ENCODE measurements at regions not wholly inside any gene's neighbourhood (a gene's known extent, or its start where the extent isn't known, plus 50 kb on each side); places are given as distances from the start of the nearest gene placed in this dataset.
A peak's percentile ranks its signal among the peaks of the same experiment; 100 is the strongest.

DNA sequence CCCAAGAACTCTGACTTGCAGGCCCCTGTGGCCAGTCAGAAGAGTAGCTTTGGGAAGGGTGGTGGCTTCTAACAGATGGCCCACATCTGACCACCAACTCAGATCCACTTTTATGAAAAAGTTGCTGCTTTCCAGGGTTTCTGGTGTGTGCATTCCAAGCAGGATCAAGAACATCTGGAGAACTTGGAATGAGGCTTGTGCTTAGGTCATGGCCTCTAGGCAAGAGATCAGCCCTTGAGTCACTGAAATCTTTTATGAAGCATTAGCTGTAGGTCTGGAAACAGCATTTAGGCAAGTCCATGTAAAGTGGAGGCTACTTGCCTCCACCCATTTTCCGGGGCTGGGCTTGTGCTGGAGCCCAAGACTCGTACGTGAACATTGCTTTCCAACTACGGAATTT is 433.3 kb downstream of the SH3GL2 start:
- Histone ChIP-seq H3K4me1 (ENCODE audit: insufficient read depth, low read length) (no peaks in the 10 kb centered on the region), H3K27ac (ENCODE audit: low read length) (no peak overlapping the region), H3K36me3 (ENCODE audit: insufficient read depth, low read depth, low read length) (no peaks in the 10 kb centered on the region), H3K27me3 (ENCODE audit: insufficient read depth, low read length) (no peaks in the 10 kb centered on the region), H3K4me3 (ENCODE audit: low read length) (no peak overlapping the region), H3K9ac (ENCODE audit: low read depth, low read length) (no peak overlapping the region), H3K9me3 (ENCODE audit: insufficient read depth, low read depth, low read length) (no peaks in the 10 kb centered on the region)

DNA sequence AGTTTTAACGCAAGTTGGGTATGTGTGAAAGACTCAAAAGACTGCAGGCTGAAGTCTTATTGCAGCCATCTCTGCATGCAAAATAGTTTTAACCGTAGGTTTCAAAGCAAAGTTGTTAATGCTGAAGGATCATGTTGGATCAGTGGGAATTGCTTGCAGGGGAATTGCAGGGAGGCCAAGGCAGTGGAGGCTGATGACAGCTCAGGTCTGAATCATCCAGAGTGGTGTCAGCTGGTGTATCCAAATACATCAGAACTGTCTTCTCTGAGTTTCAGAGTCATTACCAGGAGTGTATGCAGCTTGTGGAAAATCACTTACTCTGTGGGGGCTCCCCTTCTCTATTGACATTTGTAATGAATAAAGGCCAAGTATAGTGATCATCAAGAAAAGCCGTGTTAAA is 435.7 kb downstream of the SH3GL2 start:
- Histone ChIP-seq H3K36me3 (ENCODE audit: insufficient read depth, low read depth, low read length) (no peaks in the 10 kb centered on the region), H3K27ac (ENCODE audit: low read length) (no peak overlapping the region), H3K9ac (ENCODE audit: low read depth, low read length) (no peak overlapping the region), H3K4me3 (ENCODE audit: low read length) (no peak overlapping the region), H3K4me1 (ENCODE audit: insufficient read depth, low read length) (no peaks in the 10 kb centered on the region), H3K9me3 (ENCODE audit: insufficient read depth, low read depth, low read length) (peaks cover 4% of the 10 kb centered on the region), H3K27me3 (ENCODE audit: insufficient read depth, low read length) (no peaks in the 10 kb centered on the region)

DNA sequence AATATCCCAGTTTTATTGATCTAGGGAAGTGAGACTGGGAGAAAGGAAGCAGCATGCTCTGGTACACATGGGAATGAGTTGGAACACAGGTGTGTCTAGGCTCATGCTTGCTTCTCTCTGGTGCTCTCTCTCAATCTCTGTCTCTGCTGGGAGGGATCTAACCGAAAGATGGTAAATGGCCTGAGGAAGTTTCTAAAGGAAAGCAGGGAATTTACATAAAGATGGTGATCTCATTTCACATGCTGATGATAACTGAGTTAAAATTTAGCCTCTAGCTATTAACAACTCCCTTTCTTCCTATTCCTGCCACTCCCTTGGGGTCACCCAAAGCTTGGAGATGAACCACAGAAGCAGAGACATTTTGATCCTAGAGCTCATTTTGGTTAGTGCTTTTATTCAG is 436.2 kb downstream of the SH3GL2 start:
- Histone ChIP-seq H3K9ac (ENCODE audit: low read depth, low read length) (no peak overlapping the region), H3K36me3 (ENCODE audit: insufficient read depth, low read depth, low read length) (no peaks in the 10 kb centered on the region), H3K9me3 (ENCODE audit: insufficient read depth, low read depth, low read length) (peaks cover 4% of the 10 kb centered on the region), H3K27me3 (ENCODE audit: insufficient read depth, low read length) (no peaks in the 10 kb centered on the region), H3K4me3 (ENCODE audit: low read length) (no peak overlapping the region), H3K27ac (ENCODE audit: low read length) (no peak overlapping the region), H3K4me1 (ENCODE audit: insufficient read depth, low read length) (no peaks in the 10 kb centered on the region)

DNA sequence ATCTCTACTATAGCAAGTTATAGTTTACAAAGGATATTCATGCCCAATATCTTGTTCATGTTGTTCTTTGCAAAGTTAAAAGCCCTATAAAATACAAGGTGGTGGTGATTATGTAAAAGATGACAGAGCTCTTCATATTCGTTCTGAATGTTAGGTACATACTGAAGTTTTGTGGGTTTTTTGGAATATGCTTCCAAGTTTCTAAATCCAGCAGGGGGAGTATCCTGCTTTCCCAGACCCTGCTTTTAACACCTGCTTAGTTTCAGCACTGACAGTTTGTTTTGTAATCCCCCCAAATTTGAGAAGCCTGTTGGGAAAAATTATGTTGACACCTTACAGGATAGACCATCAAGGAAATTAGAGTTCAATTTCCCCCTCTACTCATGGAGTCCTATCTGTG is 438.3 kb downstream of the SH3GL2 start:
- H3K27me3 ChIP-seq (ENCODE audit: insufficient read depth, low read length) = no peaks in the 10 kb centered on the region
- peaks cover 4% of the 10 kb centered on the region for H3K9me3 ChIP-seq (ENCODE audit: insufficient read depth, low read depth, low read length)
- H3K9ac ChIP-seq (ENCODE audit: low read depth, low read length) = no peak overlapping the region
- no peak overlapping the region for H3K27ac ChIP-seq (ENCODE audit: low read length)
- H3K4me3 ChIP-seq (ENCODE audit: low read length) = no peak overlapping the region
- H3K36me3 ChIP-seq (ENCODE audit: insufficient read depth, low read depth, low read length) = no peaks in the 10 kb centered on the region
- no peaks in the 10 kb centered on the region for H3K4me1 ChIP-seq (ENCODE audit: insufficient read depth, low read length)

DNA sequence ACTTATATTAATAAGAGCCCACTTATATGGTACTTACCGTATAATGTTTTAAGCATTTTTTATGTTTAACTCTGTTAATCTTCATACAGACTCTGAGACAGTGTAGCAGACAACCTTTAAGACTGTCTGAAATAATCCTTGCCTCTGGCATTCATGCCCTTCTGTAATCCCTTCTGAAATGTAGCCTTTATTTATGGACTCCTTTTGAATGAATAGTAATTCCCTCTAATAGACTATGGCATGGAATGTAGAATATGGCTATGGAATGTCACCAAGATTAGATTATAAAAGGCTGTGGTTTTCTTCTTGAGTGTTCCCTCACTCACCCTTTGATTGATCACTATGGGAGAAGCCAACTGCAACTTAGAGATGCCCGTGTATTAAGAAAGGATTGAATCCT is 439.4 kb downstream of the SH3GL2 start:
- no peak overlapping the region for H3K4me3 ChIP-seq (ENCODE audit: low read length)
- H3K9me3 ChIP-seq (ENCODE audit: insufficient read depth, low read depth, low read length) = peaks cover 4% of the 10 kb centered on the region
- no peak overlapping the region for H3K27ac ChIP-seq (ENCODE audit: low read length)
- no peaks in the 10 kb centered on the region for H3K4me1 ChIP-seq (ENCODE audit: insufficient read depth, low read length)
- H3K36me3 ChIP-seq (ENCODE audit: insufficient read depth, low read depth, low read length) = no peaks in the 10 kb centered on the region
- no peaks in the 10 kb centered on the region for H3K27me3 ChIP-seq (ENCODE audit: insufficient read depth, low read length)
- H3K9ac ChIP-seq (ENCODE audit: low read depth, low read length) = no peak overlapping the region

DNA sequence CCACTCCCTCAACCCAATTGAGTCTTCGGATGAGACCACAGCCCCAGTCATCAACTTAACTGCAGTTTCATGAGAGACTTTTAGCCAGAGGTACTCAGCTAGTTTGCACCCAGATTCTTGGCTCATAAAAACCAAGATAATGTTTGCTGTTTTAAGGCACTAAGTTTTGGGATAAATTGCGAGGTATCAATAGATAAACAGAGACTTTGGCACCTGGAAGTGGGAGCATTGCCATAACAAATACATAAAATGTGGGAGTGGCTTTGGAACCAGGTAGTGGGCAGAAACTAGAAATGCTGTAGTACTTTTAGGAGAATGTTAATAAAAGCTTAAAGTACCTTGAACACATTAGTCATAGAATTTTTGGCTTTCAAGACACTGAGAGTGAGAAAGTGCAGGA is 439.8 kb downstream of the SH3GL2 start:
- Histone ChIP-seq H3K9ac (ENCODE audit: low read depth, low read length) (no peak overlapping the region), H3K4me3 (ENCODE audit: low read length) (no peak overlapping the region), H3K27me3 (ENCODE audit: insufficient read depth, low read length) (no peaks in the 10 kb centered on the region), H3K9me3 (ENCODE audit: insufficient read depth, low read depth, low read length) (peaks cover 4% of the 10 kb centered on the region), H3K4me1 (ENCODE audit: insufficient read depth, low read length) (0 out of 2 replicates have a peak, but pooled peaks cover 3% of the 10 kb centered on the region), H3K27ac (ENCODE audit: low read length) (no peak overlapping the region), H3K36me3 (ENCODE audit: insufficient read depth, low read depth, low read length) (no peaks in the 10 kb centered on the region)

DNA sequence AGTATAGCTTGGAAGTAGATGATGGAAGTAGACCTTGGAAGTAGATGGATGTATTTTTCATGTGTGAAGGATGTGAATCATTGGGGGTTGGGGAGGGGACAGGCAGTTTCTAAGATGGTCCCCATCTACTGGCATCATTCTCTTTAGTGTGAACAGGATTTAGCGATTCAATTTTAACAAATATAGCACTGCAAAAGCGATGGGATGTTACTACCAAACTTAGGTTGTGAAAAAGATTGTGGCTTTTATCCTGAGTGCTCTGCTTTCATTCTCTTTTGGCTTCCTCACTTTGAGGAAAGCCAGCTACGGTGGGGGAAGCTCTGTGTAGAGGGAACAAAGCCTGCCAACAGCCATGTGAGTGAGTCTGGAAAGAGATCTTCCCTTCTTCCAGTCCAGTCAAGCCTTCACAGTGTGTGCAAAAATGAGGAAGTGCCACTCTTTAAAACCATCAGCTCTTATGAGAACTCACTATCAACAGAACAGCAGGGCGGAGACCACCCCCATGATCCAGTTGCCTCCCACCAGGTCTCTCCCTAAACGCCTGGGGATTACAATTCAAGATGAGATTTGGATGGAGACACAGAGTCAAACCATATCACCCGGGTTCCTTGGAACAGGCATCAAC is 441.4 kb downstream of the SH3GL2 start:
- H3K9ac ChIP-seq (ENCODE audit: low read depth, low read length) = no peak overlapping the region
- no peaks in the 10 kb centered on the region for H3K27me3 ChIP-seq (ENCODE audit: insufficient read depth, low read length)
- 0 out of 2 replicates have a peak, but pooled peaks cover 3% of the 10 kb centered on the region for H3K4me1 ChIP-seq (ENCODE audit: insufficient read depth, low read length)
- no peaks in the 10 kb centered on the region for H3K36me3 ChIP-seq (ENCODE audit: insufficient read depth, low read depth, low read length)
- no peak overlapping the region for H3K27ac ChIP-seq (ENCODE audit: low read length)
- peaks cover 4% of the 10 kb centered on the region for H3K9me3 ChIP-seq (ENCODE audit: insufficient read depth, low read depth, low read length)
- no peak overlapping the region for H3K4me3 ChIP-seq (ENCODE audit: low read length)

DNA sequence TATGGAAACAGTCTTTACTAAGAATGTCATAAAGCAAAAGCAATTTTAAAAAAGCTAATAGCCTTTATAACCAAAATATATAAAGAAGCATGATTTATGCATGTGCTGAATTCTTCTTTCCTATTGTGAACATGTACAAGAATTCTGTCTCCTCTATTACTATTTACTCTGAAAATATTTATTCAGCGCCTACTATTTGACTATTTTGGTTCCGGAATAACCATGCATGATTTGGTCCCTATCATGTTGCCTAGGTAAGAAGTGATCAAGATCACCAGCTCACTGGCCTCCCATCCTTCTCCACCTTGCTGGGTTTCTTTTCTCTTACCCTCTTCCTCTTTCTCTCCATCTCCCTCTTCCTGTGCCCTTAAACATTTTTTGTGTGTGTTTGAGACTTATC is 443.8 kb downstream of the SH3GL2 start:
- Histone ChIP-seq H3K27ac (ENCODE audit: low read length) (no peak overlapping the region), H3K4me3 (ENCODE audit: low read length) (no peak overlapping the region), H3K9ac (ENCODE audit: low read depth, low read length) (no peak overlapping the region), H3K9me3 (ENCODE audit: insufficient read depth, low read depth, low read length) (peaks cover 4% of the 10 kb centered on the region), H3K4me1 (ENCODE audit: insufficient read depth, low read length) (0 out of 2 replicates have a peak, but pooled peaks cover 3% of the 10 kb centered on the region), H3K36me3 (ENCODE audit: insufficient read depth, low read depth, low read length) (no peaks in the 10 kb centered on the region), H3K27me3 (ENCODE audit: insufficient read depth, low read length) (no peaks in the 10 kb centered on the region)

DNA sequence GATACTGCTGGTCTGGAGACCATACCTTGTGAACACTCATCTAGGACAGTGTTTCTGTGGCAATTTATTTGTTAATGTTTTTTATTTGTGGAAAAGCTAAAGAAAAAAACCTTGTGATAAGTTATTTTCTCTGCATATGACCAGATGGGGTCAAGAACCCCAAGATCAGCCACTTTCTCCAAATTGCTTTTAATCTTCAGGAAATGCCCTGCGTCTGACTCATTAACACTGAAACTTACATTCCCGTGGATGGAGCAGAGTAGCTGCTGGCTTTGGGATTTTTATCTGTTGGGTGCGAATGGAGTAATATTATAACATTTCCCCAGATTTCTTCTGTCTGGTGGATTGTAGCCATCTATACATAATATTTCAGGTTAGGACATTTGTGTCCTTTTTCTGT is 444.5 kb downstream of the SH3GL2 start:
- Histone ChIP-seq H3K4me1 (ENCODE audit: insufficient read depth, low read length) (0 out of 2 replicates have a peak, but pooled peaks cover 3% of the 10 kb centered on the region), H3K9me3 (ENCODE audit: insufficient read depth, low read depth, low read length) (peaks cover 3% of the 10 kb centered on the region), H3K27me3 (ENCODE audit: insufficient read depth, low read length) (no peaks in the 10 kb centered on the region), H3K9ac (ENCODE audit: low read depth, low read length) (no peak overlapping the region), H3K36me3 (ENCODE audit: insufficient read depth, low read depth, low read length) (no peaks in the 10 kb centered on the region), H3K4me3 (ENCODE audit: low read length) (no peak overlapping the region), H3K27ac (ENCODE audit: low read length) (no peak overlapping the region)

DNA sequence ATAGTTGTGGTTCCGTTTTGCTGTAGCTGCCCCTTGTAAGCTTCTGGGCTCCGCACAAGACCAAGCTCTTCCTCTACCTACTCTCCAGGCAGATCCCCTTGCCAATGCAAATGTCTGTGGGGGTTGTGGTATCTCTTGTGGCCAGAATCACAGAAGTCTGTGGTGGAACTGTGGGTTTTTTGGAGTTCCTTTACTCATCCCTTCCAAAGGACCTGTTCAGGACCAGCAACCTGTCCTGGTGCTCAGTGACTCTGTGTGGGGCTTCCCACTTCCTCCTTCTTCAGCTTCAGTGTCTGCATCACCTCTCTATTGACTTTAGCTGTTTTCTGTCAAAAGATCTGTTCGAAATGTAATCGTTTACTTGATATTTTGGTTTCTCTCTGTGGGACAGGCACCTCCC is 441.3 kb upstream of the ADAMTSL1 start:
- Histone ChIP-seq H3K9ac (ENCODE audit: low read depth, low read length) (no peak overlapping the region), H3K27ac (ENCODE audit: low read length) (no peak overlapping the region), H3K9me3 (ENCODE audit: insufficient read depth, low read depth, low read length) (no peaks in the 10 kb centered on the region), H3K4me3 (ENCODE audit: low read length) (no peak overlapping the region), H3K4me1 (ENCODE audit: insufficient read depth, low read length) (peaks cover 9% of the 10 kb centered on the region; the same call in 1 of the 2 replicates), H3K27me3 (ENCODE audit: insufficient read depth, low read length) (no peaks in the 10 kb centered on the region), H3K36me3 (ENCODE audit: insufficient read depth, low read depth, low read length) (no peaks in the 10 kb centered on the region)

DNA sequence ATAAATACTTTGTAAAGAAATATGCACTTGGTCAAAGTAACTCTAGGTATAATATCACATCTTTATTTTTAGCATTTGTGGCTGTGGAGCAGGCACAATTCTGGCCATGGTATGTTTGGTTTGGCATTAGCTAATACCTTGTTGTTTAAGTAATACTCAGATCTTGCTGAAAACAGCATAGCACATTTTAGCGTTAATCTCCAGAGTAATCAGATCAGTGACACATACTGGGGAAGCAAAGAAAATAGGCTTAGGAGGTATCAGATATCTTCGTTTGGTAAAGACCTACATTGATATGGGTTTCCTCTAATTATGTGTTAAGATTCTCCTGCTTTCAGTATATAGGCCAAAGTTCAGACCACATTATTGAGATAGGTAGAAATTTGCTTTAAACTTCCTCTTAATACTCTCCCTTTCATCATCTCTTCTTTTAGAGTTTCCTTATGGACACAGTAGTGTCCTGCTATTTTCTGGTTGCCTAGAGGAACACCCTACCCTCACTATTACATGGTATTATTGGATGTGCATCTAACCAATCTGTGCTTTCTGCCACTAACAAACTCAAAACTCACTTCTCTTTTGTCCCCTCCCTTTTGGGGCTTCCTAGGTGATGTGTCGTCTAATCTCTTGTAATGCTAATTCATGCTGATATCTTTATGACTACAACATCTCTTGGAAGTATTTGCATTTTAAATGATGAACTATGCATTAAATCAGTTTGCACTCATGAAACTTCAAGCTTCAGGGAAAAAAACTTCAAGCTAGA is 437.3 kb upstream of the ADAMTSL1 start:
- Histone ChIP-seq H3K9ac (ENCODE audit: low read depth, low read length) (no peak overlapping the region), H3K36me3 (ENCODE audit: insufficient read depth, low read depth, low read length) (no peaks in the 10 kb centered on the region), H3K9me3 (ENCODE audit: insufficient read depth, low read depth, low read length) (no peaks in the 10 kb centered on the region), H3K27ac (ENCODE audit: low read length) (no peak overlapping the region), H3K27me3 (ENCODE audit: insufficient read depth, low read length) (no peaks in the 10 kb centered on the region), H3K4me1 (ENCODE audit: insufficient read depth, low read length) (peaks cover 9% of the 10 kb centered on the region; the same call in 1 of the 2 replicates), H3K4me3 (ENCODE audit: low read length) (peak overlapping the region; percentile 3; the same call in 1 of the 2 replicates)

DNA sequence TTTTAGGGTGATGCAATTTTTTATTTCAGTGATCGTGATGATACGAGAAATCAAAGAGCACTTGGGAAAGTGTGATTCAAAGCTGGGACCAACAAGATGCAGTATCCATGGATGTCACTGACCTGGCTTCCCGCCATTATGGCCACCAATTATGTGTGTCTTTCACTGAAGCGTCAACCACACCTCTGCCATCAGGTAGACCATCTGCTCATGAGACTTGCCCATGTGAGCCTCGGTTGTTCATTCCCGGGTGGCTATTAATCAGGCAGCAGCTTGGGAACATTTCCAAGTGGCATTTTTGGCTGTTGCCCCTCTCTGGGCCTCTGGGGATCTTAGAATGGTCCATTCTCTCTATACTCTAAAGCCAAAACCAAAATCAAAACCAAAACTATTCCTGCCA is 436.0 kb upstream of the ADAMTSL1 start:
- H3K9me3 ChIP-seq (ENCODE audit: insufficient read depth, low read depth, low read length) = no peaks in the 10 kb centered on the region
- no peak overlapping the region for H3K4me3 ChIP-seq (ENCODE audit: low read length)

More for the DNA sequence above, 436.0 kb upstream of the ADAMTSL1 start:
- Histone ChIP-seq H3K36me3 (ENCODE audit: insufficient read depth, low read depth, low read length) (no peaks in the 10 kb centered on the region), H3K9ac (ENCODE audit: low read depth, low read length) (no peak overlapping the region), H3K27ac (ENCODE audit: low read length) (no peak overlapping the region), H3K27me3 (ENCODE audit: insufficient read depth, low read length) (no peaks in the 10 kb centered on the region), H3K4me1 (ENCODE audit: insufficient read depth, low read length) (peaks cover 9% of the 10 kb centered on the region; the same call in 1 of the 2 replicates)
